GM23338 (cell line): ENCODE measurements at regions not wholly inside any gene's neighbourhood (a gene's known extent, or its start where the extent isn't known, plus 50 kb on each side); places are given as distances from the start of the nearest gene placed in this dataset.

Experiments
- ATAC-seq: fragments of 200-7000 bp; cut with Tn5 transposase; 3 replicates; pipeline ENCODE4 v1.9.1; 2020
- DNase-seq: peaks from one replicate; pipeline ENCODE4 v3.0.0-alpha.2; 2015; ENCODE audit warnings: low spot score
- H2AFZ ChIP-seq: fragments of 200-600 bp; sonication (generic); 2 replicates; pipeline ENCODE4 v1.8.0; 2016; ENCODE audit warnings: antibody characterized with exemption, mild to moderate bottlenecking, moderate library complexity
- H3F3A ChIP-seq: fragments of 200-600 bp; sonication (generic); replicated peaks from 2 replicates; pipeline ENCODE4 v1.8.0; 2017; ENCODE audit warnings: antibody characterized with exemption, mixed run types, low read depth
- H3K27ac ChIP-seq: fragments of 200-600 bp; sonication (generic); 2 replicates; pipeline ENCODE4 v1.6.1; 2016; ENCODE audit warnings: low read depth
- H3K27me3 ChIP-seq: fragments of 200-600 bp; sonication (generic); 2 replicates; pipeline ENCODE4 v1.8.0; 2016; ENCODE audit warnings: mild to moderate bottlenecking, mixed run types, moderate library complexity; ENCODE audit not compliant: insufficient read depth
- H3K36me3 ChIP-seq: fragments of 200-600 bp; sonication (generic); 2 replicates; pipeline ENCODE4 v1.8.0; 2016; ENCODE audit warnings: mild to moderate bottlenecking; ENCODE audit not compliant: insufficient read depth
- H3K4me1 ChIP-seq: fragments of 200-600 bp; sonication (generic); 2 replicates; pipeline ENCODE4 v1.8.0; 2016; ENCODE audit warnings: mild to moderate bottlenecking, moderate library complexity; ENCODE audit not compliant: insufficient read depth
- H3K4me2 ChIP-seq: fragments of 200-600 bp; sonication (generic); 2 replicates; pipeline ENCODE4 v1.7.1; 2017; ENCODE audit warnings: mixed run types
- H3K4me3 ChIP-seq: fragments of 200-600 bp; sonication (generic); 2 replicates; pipeline ENCODE4 v1.6.1; 2016; ENCODE audit warnings: mixed run types
- H3K79me2 ChIP-seq: fragments of 200-600 bp; sonication (generic); replicated peaks from 2 replicates; pipeline ENCODE4 v1.8.0; 2017; ENCODE audit warnings: mild to moderate bottlenecking; ENCODE audit not compliant: insufficient read depth
- H3K9me2 ChIP-seq: fragments of 200-600 bp; sonication (generic); 2 replicates; pipeline ENCODE4 v1.8.0; 2017; ENCODE audit not compliant: insufficient read depth
- H4K20me1 ChIP-seq: fragments of 200-600 bp; sonication (generic); replicated peaks from 2 replicates; pipeline ENCODE4 v1.8.0; 2017; ENCODE audit warnings: mild to moderate bottlenecking; ENCODE audit not compliant: insufficient read depth
- H3K27ac Mint-ChIP-seq: 2 replicates; pipeline ENCODE4 v1.8.0; 2020; ENCODE audit warnings: inconsistent platforms, mild to moderate bottlenecking, moderate library complexity, mixed read lengths
- H3K27me3 Mint-ChIP-seq: 3 replicates; pipeline ENCODE4 v1.8.0; 2022; ENCODE audit warnings: low read depth, mild to moderate bottlenecking, moderate library complexity, mixed read lengths, inconsistent platforms; ENCODE audit not compliant: insufficient read depth, poor library complexity
- H3K36me3 Mint-ChIP-seq: 3 replicates; pipeline ENCODE4 v1.8.0; 2021; ENCODE audit warnings: low read depth, mild to moderate bottlenecking, inconsistent platforms, moderate library complexity, mixed read lengths
- H3K4me1 Mint-ChIP-seq: 3 replicates; pipeline ENCODE4 v1.8.0; 2020; ENCODE audit warnings: mild to moderate bottlenecking, inconsistent platforms, mixed read lengths
- H3K4me3 Mint-ChIP-seq: 3 replicates; pipeline ENCODE4 v1.8.0; 2021; ENCODE audit warnings: moderate library complexity, mild to moderate bottlenecking, inconsistent platforms, mixed read lengths
- H3K9me3 Mint-ChIP-seq: 3 replicates; pipeline ENCODE4 v1.8.0; 2020; ENCODE audit warnings: moderate library complexity, mild to moderate bottlenecking, inconsistent platforms, mixed read lengths
- CREB1 ChIP-seq: fragments of 250-450 bp; sonication (Bioruptor Pico); IDR thresholded peaks from 2 replicates; pipeline ENCODE4 v1.5.0; 2020; ENCODE audit warnings: low read depth, mild to moderate bottlenecking, moderate library complexity
- EZH2 ChIP-seq: fragments of 200-600 bp; sonication (generic); IDR thresholded peaks from one replicate; pipeline ENCODE4 v1.8.0; 2017; ENCODE audit warnings: antibody characterized with exemption, mild to moderate bottlenecking, low read depth; ENCODE audit not compliant: unreplicated experiment
- EZH2phosphoT487 ChIP-seq: fragments of 200-600 bp; sonication (generic); IDR thresholded peaks from one replicate; pipeline ENCODE4 v1.8.1; 2018; ENCODE audit warnings: antibody characterized with exemption; ENCODE audit not compliant: unreplicated experiment
- JUNB ChIP-seq: IDR thresholded peaks from one replicate; pipeline ENCODE4 v1.6.1; 2016; ENCODE audit warnings: antibody characterized with exemption; ENCODE audit not compliant: unreplicated experiment
- NANOG ChIP-seq: IDR thresholded peaks from 2 replicates; pipeline ENCODE4 v1.6.1; 2016; ENCODE audit warnings: antibody characterized with exemption, borderline replicate concordance
- POLR2AphosphoS5 ChIP-seq: IDR thresholded peaks from 2 replicates; pipeline ENCODE4 v1.6.1; 2016; ENCODE audit warnings: antibody characterized with exemption, low read depth
- STAT1 ChIP-seq: IDR thresholded peaks from one replicate; pipeline ENCODE4 v1.6.1; 2016; ENCODE audit warnings: antibody characterized with exemption; ENCODE audit not compliant: unreplicated experiment
- ZNF114 ChIP-seq: fragments of 250-450 bp; sonication (Bioruptor Pico); IDR thresholded peaks from 2 replicates; pipeline ENCODE4 v1.5.0; 2020; ENCODE audit warnings: mild to moderate bottlenecking, moderate library complexity
- ZNF331 ChIP-seq: fragments of 250-450 bp; sonication (Bioruptor Pico); IDR thresholded peaks from 2 replicates; pipeline ENCODE4 v1.5.0; 2020; ENCODE audit warnings: low read depth, mild to moderate bottlenecking, moderate library complexity
- TF ChIP-seq, protein P1 (sequence below), 2 experiments: fragments of 200-600 bp in 1 of 2; sonication (generic) in 1 of 2; conservative IDR thresholded peaks; 2 replicates each; pipeline versions ENCODE4 v1.5.1 to v1.6.1; 2016 to 2017; ENCODE audit warnings: antibody characterized with exemption in 2 of 2, low read depth in 2 of 2, mild to moderate bottlenecking in 2 of 2, moderate library complexity in 1 of 2
- TF ChIP-seq, protein P2 (sequence below): IDR thresholded peaks from 2 replicates; pipeline ENCODE4 v1.6.1; 2016; ENCODE audit warnings: antibody characterized with exemption
- TF ChIP-seq, protein P3 (sequence below): IDR thresholded peaks from one replicate; pipeline ENCODE4 v1.6.1; 2018; ENCODE audit warnings: antibody characterized with exemption; ENCODE audit not compliant: unreplicated experiment
- TF ChIP-seq, protein P4 (sequence below): fragments of 250-450 bp; sonication (Bioruptor Pico); IDR thresholded peaks from 2 replicates; pipeline ENCODE4 v1.5.0; 2020; ENCODE audit warnings: mild to moderate bottlenecking, moderate library complexity

DNA sequence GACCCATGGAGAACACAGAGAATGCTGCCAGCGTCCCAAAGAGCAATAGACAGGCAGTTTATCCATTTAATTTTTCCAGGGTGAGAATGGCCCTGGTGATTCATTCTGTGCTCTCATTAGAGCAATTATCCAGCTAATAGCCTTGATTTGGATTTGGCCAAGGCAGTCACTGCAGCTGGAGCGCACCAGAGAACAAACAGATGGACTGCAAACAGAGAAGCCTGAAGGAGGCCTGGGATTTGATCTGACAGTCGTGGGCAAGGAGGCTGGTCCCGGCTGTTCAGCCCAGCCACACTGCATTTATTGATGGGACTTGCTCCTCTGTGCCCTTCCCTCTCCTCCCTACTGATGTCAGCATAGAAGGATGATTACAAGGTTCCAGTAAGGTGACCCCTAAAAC lies 353.9 kb upstream of the C1orf174 start:
- DNase-seq (no peak), ATAC-seq (no peak)
- no peak overlapping the region for H3K4me2 ChIP-seq
- Mint-ChIP-seq H3K27me3 (peaks cover 2% of the 10 kb centered on the region), H3K27ac (no peak overlapping the region), H3K4me3 (no peak overlapping the region), H3K9me3 (peaks cover 90% of the 10 kb centered on the region), H3K36me3 (peaks cover 37% of the 10 kb centered on the region), H3K4me1 (no peaks in the 10 kb centered on the region)
- no peaks in the 10 kb centered on the region for H3K79me2 ChIP-seq
- no peak overlapping the region for H3K27ac ChIP-seq
- H3K36me3 ChIP-seq, result 0 out of 2 replicates have a peak, but pooled peaks cover 7% of the 10 kb centered on the region
- no peaks in the 10 kb centered on the region for H3K27me3 ChIP-seq
- no peak for TF ChIP-seq JUNB
- no peak for TF ChIP-seq NANOG
- TF ChIP-seq ZNF331 (CRISPR knock-in tag), result no peak
- TF ChIP-seq EZH2phosphoT487, result no peak
- TF ChIP-seq POLR2AphosphoS5, result no peak
- no peak for TF ChIP-seq ZNF114 (CRISPR knock-in tag)
- TF ChIP-seq, protein P1, sequence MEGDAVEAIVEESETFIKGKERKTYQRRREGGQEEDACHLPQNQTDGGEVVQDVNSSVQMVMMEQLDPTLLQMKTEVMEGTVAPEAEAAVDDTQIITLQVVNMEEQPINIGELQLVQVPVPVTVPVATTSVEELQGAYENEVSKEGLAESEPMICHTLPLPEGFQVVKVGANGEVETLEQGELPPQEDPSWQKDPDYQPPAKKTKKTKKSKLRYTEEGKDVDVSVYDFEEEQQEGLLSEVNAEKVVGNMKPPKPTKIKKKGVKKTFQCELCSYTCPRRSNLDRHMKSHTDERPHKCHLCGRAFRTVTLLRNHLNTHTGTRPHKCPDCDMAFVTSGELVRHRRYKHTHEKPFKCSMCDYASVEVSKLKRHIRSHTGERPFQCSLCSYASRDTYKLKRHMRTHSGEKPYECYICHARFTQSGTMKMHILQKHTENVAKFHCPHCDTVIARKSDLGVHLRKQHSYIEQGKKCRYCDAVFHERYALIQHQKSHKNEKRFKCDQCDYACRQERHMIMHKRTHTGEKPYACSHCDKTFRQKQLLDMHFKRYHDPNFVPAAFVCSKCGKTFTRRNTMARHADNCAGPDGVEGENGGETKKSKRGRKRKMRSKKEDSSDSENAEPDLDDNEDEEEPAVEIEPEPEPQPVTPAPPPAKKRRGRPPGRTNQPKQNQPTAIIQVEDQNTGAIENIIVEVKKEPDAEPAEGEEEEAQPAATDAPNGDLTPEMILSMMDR (conservative IDR thresholded peaks at IDR 0.05; ENCODE audit: low read depth in 2 of 2), result no peak
- TF ChIP-seq, protein P2, sequence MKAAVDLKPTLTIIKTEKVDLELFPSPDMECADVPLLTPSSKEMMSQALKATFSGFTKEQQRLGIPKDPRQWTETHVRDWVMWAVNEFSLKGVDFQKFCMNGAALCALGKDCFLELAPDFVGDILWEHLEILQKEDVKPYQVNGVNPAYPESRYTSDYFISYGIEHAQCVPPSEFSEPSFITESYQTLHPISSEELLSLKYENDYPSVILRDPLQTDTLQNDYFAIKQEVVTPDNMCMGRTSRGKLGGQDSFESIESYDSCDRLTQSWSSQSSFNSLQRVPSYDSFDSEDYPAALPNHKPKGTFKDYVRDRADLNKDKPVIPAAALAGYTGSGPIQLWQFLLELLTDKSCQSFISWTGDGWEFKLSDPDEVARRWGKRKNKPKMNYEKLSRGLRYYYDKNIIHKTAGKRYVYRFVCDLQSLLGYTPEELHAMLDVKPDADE, result no peak
- TF ChIP-seq STAT1, result no peak
- no peak for TF ChIP-seq EZH2
- TF ChIP-seq, protein P3, sequence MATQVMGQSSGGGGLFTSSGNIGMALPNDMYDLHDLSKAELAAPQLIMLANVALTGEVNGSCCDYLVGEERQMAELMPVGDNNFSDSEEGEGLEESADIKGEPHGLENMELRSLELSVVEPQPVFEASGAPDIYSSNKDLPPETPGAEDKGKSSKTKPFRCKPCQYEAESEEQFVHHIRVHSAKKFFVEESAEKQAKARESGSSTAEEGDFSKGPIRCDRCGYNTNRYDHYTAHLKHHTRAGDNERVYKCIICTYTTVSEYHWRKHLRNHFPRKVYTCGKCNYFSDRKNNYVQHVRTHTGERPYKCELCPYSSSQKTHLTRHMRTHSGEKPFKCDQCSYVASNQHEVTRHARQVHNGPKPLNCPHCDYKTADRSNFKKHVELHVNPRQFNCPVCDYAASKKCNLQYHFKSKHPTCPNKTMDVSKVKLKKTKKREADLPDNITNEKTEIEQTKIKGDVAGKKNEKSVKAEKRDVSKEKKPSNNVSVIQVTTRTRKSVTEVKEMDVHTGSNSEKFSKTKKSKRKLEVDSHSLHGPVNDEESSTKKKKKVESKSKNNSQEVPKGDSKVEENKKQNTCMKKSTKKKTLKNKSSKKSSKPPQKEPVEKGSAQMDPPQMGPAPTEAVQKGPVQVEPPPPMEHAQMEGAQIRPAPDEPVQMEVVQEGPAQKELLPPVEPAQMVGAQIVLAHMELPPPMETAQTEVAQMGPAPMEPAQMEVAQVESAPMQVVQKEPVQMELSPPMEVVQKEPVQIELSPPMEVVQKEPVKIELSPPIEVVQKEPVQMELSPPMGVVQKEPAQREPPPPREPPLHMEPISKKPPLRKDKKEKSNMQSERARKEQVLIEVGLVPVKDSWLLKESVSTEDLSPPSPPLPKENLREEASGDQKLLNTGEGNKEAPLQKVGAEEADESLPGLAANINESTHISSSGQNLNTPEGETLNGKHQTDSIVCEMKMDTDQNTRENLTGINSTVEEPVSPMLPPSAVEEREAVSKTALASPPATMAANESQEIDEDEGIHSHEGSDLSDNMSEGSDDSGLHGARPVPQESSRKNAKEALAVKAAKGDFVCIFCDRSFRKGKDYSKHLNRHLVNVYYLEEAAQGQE, result no peak
- no peak for TF ChIP-seq CREB1 (CRISPR knock-in tag)
- TF ChIP-seq, protein P4, sequence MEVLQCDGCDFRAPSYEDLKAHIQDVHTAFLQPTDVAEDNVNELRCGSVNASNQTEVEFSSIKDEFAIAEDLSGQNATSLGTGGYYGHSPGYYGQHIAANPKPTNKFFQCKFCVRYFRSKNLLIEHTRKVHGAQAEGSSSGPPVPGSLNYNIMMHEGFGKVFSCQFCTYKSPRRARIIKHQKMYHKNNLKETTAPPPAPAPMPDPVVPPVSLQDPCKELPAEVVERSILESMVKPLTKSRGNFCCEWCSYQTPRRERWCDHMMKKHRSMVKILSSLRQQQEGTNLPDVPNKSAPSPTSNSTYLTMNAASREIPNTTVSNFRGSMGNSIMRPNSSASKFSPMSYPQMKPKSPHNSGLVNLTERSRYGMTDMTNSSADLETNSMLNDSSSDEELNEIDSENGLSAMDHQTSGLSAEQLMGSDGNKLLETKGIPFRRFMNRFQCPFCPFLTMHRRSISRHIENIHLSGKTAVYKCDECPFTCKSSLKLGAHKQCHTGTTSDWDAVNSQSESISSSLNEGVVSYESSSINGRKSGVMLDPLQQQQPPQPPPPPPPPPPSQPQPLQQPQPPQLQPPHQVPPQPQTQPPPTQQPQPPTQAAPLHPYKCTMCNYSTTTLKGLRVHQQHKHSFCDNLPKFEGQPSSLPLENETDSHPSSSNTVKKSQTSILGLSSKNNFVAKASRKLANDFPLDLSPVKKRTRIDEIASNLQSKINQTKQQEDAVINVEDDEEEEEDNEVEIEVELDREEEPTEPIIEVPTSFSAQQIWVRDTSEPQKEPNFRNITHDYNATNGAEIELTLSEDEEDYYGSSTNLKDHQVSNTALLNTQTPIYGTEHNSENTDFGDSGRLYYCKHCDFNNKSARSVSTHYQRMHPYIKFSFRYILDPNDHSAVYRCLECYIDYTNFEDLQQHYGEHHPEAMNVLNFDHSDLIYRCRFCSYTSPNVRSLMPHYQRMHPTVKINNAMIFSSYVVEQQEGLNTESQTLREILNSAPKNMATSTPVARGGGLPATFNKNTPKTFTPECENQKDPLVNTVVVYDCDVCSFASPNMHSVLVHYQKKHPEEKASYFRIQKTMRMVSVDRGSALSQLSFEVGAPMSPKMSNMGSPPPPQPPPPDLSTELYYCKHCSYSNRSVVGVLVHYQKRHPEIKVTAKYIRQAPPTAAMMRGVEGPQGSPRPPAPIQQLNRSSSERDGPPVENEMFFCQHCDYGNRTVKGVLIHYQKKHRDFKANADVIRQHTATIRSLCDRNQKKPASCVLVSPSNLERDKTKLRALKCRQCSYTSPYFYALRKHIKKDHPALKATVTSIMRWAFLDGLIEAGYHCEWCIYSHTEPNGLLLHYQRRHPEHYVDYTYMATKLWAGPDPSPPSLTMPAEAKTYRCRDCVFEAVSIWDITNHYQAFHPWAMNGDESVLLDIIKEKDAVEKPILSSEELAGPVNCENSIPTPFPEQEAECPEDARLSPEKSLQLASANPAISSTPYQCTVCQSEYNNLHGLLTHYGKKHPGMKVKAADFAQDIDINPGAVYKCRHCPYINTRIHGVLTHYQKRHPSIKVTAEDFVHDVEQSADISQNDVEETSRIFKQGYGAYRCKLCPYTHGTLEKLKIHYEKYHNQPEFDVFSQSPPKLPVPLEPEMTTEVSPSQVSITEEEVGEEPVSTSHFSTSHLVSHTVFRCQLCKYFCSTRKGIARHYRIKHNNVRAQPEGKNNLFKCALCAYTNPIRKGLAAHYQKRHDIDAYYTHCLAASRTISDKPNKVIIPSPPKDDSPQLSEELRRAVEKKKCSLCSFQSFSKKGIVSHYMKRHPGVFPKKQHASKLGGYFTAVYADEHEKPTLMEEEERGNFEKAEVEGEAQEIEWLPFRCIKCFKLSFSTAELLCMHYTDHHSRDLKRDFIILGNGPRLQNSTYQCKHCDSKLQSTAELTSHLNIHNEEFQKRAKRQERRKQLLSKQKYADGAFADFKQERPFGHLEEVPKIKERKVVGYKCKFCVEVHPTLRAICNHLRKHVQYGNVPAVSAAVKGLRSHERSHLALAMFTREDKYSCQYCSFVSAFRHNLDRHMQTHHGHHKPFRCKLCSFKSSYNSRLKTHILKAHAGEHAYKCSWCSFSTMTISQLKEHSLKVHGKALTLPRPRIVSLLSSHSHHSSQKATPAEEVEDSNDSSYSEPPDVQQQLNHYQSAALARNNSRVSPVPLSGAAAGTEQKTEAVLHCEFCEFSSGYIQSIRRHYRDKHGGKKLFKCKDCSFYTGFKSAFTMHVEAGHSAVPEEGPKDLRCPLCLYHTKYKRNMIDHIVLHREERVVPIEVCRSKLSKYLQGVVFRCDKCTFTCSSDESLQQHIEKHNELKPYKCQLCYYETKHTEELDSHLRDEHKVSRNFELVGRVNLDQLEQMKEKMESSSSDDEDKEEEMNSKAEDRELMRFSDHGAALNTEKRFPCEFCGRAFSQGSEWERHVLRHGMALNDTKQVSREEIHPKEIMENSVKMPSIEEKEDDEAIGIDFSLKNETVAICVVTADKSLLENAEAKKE, result no peak
- H3K9me2 ChIP-seq, result no peaks in the 10 kb centered on the region
- H3K4me3 ChIP-seq, result no peak overlapping the region
- no peaks in the 10 kb centered on the region for H4K20me1 ChIP-seq
- H3K4me1 ChIP-seq, result no peaks in the 10 kb centered on the region
- H2AFZ ChIP-seq, result no peak overlapping the region
- H3F3A ChIP-seq, result no peaks in the 10 kb centered on the region
